ENCODE measurements at regions not wholly inside any gene's neighbourhood (a gene's known extent, or its start where the extent isn't known, plus 50 kb on each side); places are given as distances from the start of the nearest gene placed in this dataset.

DNA sequence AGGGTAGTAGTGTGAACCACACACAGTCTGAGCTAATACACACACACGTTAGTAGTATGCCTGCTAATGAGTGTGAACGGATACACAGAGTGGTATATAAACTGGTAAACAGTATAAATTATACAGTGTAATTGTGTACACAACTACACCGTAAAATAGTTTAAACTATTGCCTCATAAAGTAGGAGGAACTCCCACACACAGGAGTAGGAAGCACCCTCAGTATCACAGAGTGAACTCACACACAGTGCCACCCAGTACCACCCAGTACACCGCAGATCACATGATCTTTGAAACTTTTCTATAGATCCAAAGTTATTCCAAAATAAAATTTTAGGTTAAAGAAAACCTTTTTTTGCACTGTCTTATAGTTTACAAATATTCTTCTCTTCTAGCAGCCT lies 275.1 kb downstream of the ADGRA3 start:
- TF ChIP-seq, protein P1, sequence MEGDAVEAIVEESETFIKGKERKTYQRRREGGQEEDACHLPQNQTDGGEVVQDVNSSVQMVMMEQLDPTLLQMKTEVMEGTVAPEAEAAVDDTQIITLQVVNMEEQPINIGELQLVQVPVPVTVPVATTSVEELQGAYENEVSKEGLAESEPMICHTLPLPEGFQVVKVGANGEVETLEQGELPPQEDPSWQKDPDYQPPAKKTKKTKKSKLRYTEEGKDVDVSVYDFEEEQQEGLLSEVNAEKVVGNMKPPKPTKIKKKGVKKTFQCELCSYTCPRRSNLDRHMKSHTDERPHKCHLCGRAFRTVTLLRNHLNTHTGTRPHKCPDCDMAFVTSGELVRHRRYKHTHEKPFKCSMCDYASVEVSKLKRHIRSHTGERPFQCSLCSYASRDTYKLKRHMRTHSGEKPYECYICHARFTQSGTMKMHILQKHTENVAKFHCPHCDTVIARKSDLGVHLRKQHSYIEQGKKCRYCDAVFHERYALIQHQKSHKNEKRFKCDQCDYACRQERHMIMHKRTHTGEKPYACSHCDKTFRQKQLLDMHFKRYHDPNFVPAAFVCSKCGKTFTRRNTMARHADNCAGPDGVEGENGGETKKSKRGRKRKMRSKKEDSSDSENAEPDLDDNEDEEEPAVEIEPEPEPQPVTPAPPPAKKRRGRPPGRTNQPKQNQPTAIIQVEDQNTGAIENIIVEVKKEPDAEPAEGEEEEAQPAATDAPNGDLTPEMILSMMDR (conservative IDR thresholded peaks at IDR 0.05; ENCODE audit: low read depth, low read length), result no peak
- no peak for TF ChIP-seq EZH2 (IDR thresholded peaks at IDR 0.05; ENCODE audit: borderline replicate concordance, low read depth, low read length, poor library complexity, severe bottlenecking)
